HG03095 (cell line): ENCODE measurements at regions not wholly inside any gene's neighbourhood (a gene's known extent, or its start where the extent isn't known, plus 50 kb on each side); places are given as distances from the start of the nearest gene placed in this dataset.

Experiments used
- ATAC-seq: cut with Tn5 transposase; IDR thresholded peaks from one replicate; pipeline ENCODE4 v1.9.1; 2021; ENCODE audit warnings: moderate library complexity; ENCODE audit not compliant: unreplicated experiment

DNA sequence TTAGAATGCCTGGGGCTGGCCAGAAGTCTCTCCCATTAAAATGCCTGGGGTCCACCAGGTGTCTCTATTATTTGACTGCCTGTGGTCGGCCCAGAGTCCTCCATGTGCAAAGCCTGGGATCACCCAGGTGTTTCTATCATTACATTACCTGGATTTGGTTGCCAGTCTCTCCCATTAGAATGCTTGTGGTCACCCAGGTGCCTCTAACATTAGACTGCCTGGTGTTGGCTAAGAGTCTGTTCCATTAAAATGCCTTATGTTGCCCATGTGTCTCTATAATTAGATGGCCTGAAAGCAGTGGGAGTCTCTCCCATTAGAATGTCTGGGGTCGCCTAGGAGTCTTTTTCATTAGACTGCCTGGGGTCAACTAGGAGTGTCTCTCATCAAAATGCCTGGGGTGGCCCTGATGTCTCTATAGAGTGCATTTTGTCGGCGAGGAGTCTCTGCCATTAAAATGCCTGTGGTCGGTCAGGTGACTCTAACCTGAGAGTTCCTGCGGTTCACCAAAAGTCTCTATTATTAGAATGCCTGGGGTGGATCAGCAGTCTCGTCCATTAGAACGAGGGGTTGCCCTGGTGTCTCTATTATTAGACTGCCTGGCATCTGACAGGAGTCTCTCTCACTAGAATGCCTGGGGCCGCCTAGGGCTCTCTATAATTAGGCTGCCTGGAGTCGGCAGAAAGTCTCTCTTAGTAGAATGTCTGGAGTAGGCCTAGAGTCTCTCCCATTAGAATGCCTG is 1540.5 kb downstream of the UQCRFS1 start:
- no peak for ATAC-seq

DNA sequence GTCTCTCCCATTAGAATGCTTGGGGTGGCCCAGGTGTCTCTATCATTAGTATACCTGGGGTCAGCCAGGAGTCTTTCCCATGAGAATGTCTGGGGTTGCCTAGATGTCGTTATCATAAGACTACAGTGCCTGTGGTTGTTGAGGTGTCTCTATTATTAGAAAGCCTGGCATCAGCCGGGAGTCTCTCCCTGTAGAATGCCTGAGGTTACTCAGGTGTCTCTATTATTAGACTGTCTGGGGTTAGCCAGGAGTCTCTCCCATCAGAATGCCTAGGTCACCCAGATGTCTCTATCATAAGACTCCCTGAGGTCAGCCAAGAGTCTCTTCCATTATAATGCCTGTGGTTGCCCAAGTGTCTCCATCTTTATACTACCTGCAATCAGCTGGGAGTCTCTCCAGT is 1541.1 kb downstream of the UQCRFS1 start:
- no peak for ATAC-seq

DNA sequence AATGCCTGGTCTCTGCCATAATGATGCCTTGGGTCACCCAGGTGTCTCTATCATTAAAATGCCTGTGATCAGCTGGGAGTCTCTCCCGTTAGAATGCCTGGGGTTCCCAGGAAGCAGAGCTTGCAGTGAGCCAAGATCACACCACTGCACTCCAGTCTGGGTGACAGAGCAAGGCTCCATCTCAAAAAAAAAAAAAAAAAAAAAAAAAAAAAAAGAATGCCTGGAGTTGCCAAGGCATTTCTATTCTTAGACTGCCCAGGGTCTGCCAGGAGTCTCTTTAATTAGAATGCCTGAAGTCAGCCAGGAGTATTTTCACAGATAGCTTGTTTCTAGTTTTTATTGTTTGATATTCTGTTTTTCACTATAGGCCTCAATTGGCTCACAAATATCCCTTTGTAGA is 1552.5 kb downstream of the UQCRFS1 start:
- ATAC-seq = no peak

DNA sequence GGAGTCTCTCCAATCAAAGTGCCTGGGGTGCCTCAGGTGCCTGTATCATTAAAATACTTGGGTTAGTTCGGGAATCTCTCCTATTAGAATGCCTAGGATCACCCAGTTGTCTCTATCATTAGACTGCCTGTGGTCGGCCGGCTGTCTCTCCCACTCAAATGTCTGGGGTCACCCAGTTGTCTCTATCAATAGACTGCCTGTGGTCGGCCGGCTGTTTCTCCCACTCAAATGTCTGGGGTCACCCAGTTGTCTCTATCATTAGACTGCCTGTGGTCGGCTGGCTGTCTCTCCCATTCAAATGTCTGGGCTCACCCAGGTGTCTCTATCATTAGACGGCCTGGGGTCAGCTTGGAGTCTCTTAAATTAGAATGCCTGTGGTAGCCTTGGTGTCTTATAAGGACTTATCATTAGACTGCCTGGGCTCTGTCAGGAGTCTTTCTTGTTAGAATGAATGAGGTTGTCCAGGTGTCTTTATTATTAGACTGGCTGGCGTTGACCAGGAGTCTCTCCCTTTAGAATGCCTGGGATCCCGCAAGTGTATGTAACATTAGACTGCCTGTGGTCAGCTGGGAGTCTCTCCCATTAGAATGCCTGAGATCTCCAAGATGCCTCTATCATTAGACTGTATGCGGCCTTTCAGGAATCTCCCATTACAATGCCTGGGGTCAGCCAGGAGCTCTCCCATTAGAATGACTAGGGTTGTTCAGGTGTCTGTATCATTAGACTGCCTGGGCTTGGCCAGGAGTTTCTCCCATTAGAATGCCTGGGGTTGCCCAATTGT is 1555.5 kb downstream of the UQCRFS1 start:
- ATAC-seq = no peak

DNA sequence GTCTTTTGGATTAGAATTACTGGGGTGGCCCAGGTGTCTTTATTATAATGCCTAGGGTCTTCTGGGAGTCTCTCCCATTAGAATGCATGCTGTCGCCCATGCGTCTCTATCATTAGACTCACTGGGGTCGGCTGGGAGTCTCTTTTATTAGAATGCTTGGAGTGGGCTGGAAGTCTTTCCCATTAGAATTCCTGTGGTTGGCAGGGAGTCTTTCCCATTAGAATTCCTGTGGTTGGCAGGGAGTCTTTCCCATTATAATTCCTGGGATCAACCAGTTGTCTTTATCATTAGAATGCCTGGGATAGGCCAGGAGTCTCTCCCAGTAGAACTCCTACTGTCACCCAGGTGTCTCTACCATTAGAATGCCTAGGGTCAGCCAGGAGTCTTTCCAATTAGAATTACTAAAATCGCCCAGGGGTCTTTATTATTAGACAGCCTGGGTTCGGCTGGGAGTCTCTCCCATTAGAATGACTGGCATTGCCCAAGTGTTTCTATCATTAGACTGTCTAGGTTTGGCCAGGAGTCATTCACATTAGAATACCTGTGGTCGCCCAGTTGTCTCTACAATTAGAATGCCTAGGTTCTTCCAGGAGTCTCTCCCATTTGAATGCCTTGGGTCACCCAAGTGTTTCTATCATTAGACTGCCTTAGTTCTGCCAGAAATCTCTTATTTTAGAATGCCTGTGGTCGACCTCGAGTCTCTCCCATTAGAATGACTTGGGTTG is 1558.5 kb downstream of the UQCRFS1 start:
- ATAC-seq = no peak

DNA sequence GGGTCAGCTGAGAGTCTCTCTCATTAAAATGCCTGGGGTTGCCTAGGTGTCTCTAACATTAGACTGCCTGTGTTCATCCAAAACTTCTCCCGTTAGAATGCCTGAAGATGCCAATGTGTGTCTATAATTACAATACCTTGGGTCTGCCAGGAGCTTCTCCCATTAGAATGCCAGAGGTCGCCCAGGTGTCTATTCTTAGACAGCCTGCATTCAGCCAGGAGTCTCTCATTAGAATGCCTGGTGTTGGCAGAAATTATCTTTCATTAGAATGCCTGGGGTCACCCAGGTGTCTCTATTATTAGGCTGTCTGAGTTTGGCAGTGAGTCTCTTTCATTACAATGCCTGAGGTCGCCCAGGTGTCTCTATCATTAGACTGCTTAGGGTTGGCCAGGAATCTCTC is 1560.2 kb downstream of the UQCRFS1 start:
- ATAC-seq = no peak

DNA sequence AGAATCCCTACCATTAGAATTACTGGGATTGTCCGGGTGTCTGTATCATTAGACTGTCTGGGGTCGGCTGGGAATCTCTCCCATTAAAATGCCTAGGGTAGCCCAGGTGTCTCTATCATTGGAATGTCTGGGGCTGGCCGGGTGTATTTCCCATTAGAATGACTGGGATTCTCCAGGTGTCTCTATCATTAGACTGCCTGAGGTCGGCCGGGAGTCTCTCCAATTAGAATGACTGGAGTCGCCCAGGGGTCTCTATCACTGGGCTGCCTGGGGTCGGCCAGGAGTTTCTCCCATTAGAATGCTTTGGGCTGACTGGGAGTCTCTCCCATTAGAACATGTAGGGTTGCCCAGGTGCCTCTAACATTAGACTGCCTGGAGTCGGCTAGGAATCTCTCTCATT is 1560.7 kb downstream of the UQCRFS1 start:
- no peak for ATAC-seq

DNA sequence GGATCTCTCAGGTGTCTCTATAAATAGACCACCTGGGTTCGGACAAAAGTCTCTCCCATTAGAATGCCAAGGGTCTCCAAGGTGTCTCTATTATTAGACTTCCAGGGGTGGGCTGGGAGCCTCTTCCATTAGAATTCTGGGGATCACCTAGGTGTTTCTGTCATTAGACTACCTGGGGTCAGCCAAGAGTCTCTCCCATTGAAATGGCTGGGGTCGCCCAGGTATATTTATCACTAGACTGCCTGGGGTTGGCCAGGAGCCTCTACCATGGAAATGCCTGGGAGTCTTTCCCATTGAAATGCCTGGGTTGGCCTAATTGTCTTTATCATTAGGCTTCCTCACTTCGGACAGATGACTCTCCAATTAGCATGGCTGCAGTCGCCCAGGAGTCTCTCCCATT is 1565.5 kb downstream of the UQCRFS1 start:
- ATAC-seq = no peak

DNA sequence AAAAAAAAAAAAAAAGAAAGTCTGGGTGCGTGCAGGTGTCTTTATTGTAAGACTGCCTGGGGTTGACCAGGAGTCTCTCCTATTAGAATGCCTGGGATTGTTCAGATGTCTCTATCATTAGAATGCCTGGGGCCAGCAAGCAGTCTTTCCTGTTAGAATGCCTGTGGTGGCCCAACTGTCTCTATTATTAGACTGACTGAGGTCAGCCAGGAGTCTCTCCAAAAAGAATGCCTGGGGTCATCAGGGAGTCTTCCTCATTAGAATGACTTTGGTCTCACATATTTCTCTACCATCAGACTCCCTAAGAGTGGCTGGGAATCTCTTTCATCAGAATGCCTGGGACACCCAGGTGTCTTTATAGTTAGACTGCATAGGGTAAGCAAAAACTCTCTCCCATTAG is 1577.5 kb downstream of the UQCRFS1 start:
- ATAC-seq = no peak

DNA sequence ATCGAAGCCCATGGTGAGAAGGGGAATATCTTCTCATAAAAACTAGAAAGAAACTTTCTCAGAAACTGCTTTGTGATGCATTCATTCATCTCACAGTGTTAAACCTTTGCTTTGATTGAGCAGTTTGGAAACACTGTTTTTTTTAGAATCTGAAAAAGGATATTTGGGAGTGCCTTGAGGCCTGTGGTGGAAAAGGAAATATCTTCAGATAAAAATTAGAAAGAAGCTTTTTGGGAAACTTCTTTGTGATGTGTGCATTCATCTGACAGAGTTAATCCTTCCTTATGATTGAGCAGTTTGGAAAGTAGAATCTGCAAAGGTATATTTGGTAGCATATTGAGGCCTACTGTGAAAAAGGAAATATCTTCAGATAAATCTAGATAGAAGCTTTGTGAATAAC is 1594.9 kb downstream of the UQCRFS1 start:
- ATAC-seq = no peak

DNA sequence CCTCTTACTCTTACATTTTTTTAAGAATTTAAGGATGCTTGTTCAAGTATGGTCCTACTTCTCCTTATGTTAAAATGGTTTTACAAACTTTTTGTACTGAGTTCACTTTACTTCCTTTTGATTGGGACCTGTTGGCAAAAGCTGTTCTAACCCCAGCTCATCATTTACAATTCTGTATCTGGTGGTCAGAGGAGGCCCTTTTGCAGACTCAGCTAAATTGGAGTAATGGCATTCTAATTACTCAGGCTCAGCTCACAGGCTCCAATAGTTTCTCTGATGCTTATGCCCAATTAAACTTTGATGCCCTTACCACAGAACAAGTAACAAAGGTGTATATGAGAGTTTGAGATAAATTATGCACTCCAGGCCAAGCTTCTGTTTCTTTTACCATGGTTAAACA is 1632.0 kb downstream of the UQCRFS1 start:
- no peak for ATAC-seq
